ENCODE measurements at regions not wholly inside any gene's neighbourhood (a gene's known extent, or its start where the extent isn't known, plus 50 kb on each side); places are given as distances from the start of the nearest gene placed in this dataset.

GRCh38 chr16:86292942-86293341 is 217.4 kb upstream of the FOXF1 start:
- Histone ChIP-seq H4K20me1 (ENCODE audit: insufficient read depth) (no peaks in the 10 kb centered on the region), H3F3A (ENCODE audit: insufficient read depth, low read depth) (no peaks in the 10 kb centered on the region), H3K9me2 (ENCODE audit: insufficient read depth) (no peaks in the 10 kb centered on the region), H3K79me2 (ENCODE audit: low read depth) (no peaks in the 10 kb centered on the region), H2AFZ (no peak overlapping the region), H3K27me3 (ENCODE audit: insufficient read depth, low read depth) (peaks cover 95% of the 10 kb centered on the region), H3K27ac (no peak overlapping the region), H3K4me1 (replicated peaks; ENCODE audit: insufficient read depth) (no peaks in the 10 kb centered on the region), H3K9me3 (ENCODE audit: insufficient read depth, low read depth) (no peaks in the 10 kb centered on the region), H3K4me3 (no peak overlapping the region), H3K36me3 (ENCODE audit: low read depth) (no peaks in the 10 kb centered on the region), H3K4me2 (no peak overlapping the region)
- ChIA-PET POLR2A (ENCODE audit: unreplicated experiment) (no interaction called here), CTCF (no interaction called here)
- intact Hi-C loops (cut with micrococcal nuclease; ENCODE audit: unreplicated experiment) = no loop called here
- TF ChIP-seq, protein P1, sequence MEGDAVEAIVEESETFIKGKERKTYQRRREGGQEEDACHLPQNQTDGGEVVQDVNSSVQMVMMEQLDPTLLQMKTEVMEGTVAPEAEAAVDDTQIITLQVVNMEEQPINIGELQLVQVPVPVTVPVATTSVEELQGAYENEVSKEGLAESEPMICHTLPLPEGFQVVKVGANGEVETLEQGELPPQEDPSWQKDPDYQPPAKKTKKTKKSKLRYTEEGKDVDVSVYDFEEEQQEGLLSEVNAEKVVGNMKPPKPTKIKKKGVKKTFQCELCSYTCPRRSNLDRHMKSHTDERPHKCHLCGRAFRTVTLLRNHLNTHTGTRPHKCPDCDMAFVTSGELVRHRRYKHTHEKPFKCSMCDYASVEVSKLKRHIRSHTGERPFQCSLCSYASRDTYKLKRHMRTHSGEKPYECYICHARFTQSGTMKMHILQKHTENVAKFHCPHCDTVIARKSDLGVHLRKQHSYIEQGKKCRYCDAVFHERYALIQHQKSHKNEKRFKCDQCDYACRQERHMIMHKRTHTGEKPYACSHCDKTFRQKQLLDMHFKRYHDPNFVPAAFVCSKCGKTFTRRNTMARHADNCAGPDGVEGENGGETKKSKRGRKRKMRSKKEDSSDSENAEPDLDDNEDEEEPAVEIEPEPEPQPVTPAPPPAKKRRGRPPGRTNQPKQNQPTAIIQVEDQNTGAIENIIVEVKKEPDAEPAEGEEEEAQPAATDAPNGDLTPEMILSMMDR (conservative IDR thresholded peaks at IDR 0.05) = no peak
- TF ChIP-seq EZH2 (IDR thresholded peaks at IDR 0.05; ENCODE audit: low read depth) = no peak
- no TSS peak for BruUV-seq (replicated peaks)
- DNase-seq = no peak

DNA sequence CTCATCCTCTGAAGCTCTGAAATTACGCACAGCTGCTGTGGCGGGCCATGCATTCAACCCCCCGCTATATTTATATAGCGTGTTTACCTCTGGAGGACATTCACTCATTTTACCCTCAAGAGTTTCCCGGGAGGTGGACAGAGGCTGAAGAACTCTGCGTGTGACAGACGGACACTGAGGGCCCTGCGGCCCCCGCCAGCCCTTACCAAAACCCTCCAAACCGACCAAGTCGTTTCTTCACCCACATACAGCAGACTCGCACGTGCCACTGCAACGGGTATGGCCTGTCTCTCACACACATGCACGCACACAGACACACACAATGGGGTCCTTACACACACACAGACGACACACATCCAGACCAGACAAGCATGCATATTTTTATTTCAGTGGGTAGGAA is 216.4 kb upstream of the FOXF1 start:
- Histone ChIP-seq H3K36me3 (ENCODE audit: low read depth) (no peaks in the 10 kb centered on the region), H3K4me2 (no peak overlapping the region), H3K4me3 (no peak overlapping the region)

DNA sequence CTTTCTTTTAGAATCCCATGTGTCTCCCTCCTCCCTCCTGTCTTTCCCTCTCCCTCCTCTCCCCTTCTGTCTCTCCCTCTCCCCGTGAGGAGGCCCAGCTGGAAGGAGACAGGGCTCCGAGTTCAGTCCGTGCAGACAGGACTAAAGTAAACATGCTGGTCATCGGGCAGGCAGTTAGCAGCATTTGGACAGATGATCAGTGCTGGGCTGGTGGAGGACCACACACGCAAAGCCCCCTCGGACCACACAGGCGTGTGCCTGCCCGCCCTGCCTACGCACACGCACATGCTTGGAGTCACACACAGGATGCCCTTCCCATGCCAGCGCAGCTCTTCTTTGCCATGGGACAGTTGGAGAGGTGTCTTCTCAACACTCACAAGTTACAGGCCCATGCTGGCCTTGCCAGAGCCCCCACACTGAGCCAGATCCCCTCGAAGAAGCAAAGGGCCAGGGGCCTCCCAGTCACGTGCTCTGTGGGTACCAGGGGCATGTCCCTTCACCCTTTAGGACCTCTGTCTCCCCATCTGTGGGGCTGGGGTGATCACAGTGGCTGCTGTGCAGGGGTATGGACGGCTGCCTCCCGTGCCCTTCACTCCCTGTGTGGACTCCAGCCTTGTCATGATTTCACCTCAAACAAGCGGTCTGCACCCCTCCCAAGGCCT is 215.7 kb upstream of the FOXF1 start:
- no peak overlapping the region for H3K27ac ChIP-seq
- ChIA-PET POLR2A (ENCODE audit: unreplicated experiment) (no interaction called here), CTCF (no interaction called here)
- H3K4me3 ChIP-seq = no peak overlapping the region
- H2AFZ ChIP-seq = no peak overlapping the region
- peaks cover 95% of the 10 kb centered on the region for H3K27me3 ChIP-seq (ENCODE audit: insufficient read depth, low read depth)
- H3K9me3 ChIP-seq (ENCODE audit: insufficient read depth, low read depth) = no peaks in the 10 kb centered on the region
- no peaks in the 10 kb centered on the region for H3F3A ChIP-seq (ENCODE audit: insufficient read depth, low read depth)
- DNase-seq = no peak
- H4K20me1 ChIP-seq (ENCODE audit: insufficient read depth) = no peaks in the 10 kb centered on the region
- H3K9me2 ChIP-seq (ENCODE audit: insufficient read depth) = no peaks in the 10 kb centered on the region
- BruUV-seq (replicated peaks) = no TSS peak
- no peaks in the 10 kb centered on the region for H3K4me1 ChIP-seq (replicated peaks; ENCODE audit: insufficient read depth)
- intact Hi-C loops (cut with micrococcal nuclease; ENCODE audit: unreplicated experiment) = no loop called here
- H3K79me2 ChIP-seq (ENCODE audit: low read depth) = no peaks in the 10 kb centered on the region
- H3K4me2 ChIP-seq = no peak overlapping the region
- H3K36me3 ChIP-seq (ENCODE audit: low read depth) = no peaks in the 10 kb centered on the region
- no peak for TF ChIP-seq EZH2 (IDR thresholded peaks at IDR 0.05; ENCODE audit: low read depth)
- TF ChIP-seq, protein P1 (conservative IDR thresholded peaks at IDR 0.05) = no peak

More for the DNA sequence above, 216.4 kb upstream of the FOXF1 start:
- no peaks in the 10 kb centered on the region for H3K4me1 ChIP-seq (replicated peaks; ENCODE audit: insufficient read depth)
- DNase-seq = no peak
- intact Hi-C loops (cut with micrococcal nuclease; ENCODE audit: unreplicated experiment) = no loop called here
- no peaks in the 10 kb centered on the region for H3K9me3 ChIP-seq (ENCODE audit: insufficient read depth, low read depth)
- POLR2A ChIA-PET (ENCODE audit: unreplicated experiment) = no interaction called here
- H4K20me1 ChIP-seq (ENCODE audit: insufficient read depth) = no peaks in the 10 kb centered on the region
- H3K9me2 ChIP-seq (ENCODE audit: insufficient read depth) = no peaks in the 10 kb centered on the region
- H3K79me2 ChIP-seq (ENCODE audit: low read depth) = no peaks in the 10 kb centered on the region
- CTCF ChIA-PET = no interaction called here
- no peak overlapping the region for H2AFZ ChIP-seq
- peaks cover 95% of the 10 kb centered on the region for H3K27me3 ChIP-seq (ENCODE audit: insufficient read depth, low read depth)
- no peak for TF ChIP-seq EZH2 (IDR thresholded peaks at IDR 0.05; ENCODE audit: low read depth)
- TF ChIP-seq, protein P1 (conservative IDR thresholded peaks at IDR 0.05) = no peak
- no TSS peak for BruUV-seq (replicated peaks)
- H3K27ac ChIP-seq = no peak overlapping the region
- no peaks in the 10 kb centered on the region for H3F3A ChIP-seq (ENCODE audit: insufficient read depth, low read depth)

All from PC-9 (cell line).